ENCODE measurements at regions not wholly inside any gene's neighbourhood (a gene's known extent, or its start where the extent isn't known, plus 50 kb on each side); places are given as distances from the start of the nearest gene placed in this dataset.

DNA sequence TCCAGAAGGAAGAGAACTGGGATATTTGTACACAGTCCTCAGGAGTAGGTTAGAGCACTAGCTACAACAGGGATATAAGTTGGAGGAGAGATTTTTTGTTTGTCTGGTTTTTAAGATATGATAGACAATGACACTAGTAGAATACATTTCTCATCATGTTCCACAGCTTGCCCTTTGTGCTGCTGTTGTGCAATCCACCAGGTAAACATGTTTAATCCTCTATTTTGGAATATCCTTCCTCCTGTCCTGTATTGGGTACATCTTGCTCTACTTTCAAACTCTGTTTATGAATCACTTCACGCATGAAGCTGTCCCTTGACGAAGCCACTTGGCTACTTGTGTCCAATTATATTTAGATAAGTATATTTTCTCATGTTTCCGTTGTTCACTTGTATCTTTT is 153.6 kb upstream of the TENT5A start:
- H3K4me3 ChIP-seq (ENCODE audit: low read depth in 1 of 2, low read length in 2 of 2) = no peak overlapping the region
- DNase-seq = no peak
- no peak overlapping the region for H3K9ac ChIP-seq (ENCODE audit: low read depth, low read length)
- no peak overlapping the region for H3K4me2 ChIP-seq (ENCODE audit: insufficient read depth, low read length)
- TF ChIP-seq, protein P1, sequence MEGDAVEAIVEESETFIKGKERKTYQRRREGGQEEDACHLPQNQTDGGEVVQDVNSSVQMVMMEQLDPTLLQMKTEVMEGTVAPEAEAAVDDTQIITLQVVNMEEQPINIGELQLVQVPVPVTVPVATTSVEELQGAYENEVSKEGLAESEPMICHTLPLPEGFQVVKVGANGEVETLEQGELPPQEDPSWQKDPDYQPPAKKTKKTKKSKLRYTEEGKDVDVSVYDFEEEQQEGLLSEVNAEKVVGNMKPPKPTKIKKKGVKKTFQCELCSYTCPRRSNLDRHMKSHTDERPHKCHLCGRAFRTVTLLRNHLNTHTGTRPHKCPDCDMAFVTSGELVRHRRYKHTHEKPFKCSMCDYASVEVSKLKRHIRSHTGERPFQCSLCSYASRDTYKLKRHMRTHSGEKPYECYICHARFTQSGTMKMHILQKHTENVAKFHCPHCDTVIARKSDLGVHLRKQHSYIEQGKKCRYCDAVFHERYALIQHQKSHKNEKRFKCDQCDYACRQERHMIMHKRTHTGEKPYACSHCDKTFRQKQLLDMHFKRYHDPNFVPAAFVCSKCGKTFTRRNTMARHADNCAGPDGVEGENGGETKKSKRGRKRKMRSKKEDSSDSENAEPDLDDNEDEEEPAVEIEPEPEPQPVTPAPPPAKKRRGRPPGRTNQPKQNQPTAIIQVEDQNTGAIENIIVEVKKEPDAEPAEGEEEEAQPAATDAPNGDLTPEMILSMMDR (IDR thresholded peaks at IDR 0.05; ENCODE audit: borderline replicate concordance, extremely low read depth, low read length, poor library complexity, severe bottlenecking) = no peak
- no peak for TF ChIP-seq EZH2 (IDR thresholded peaks at IDR 0.05; ENCODE audit: borderline replicate concordance, low read depth, low read length, severe bottlenecking)
- no peaks in the 10 kb centered on the region for H3K36me3 ChIP-seq (ENCODE audit: insufficient read depth, low read length)
- no peaks in the 10 kb centered on the region for H3K27me3 ChIP-seq (ENCODE audit: insufficient read depth, low read length, poor library complexity)
- ATAC-seq (ENCODE audit: insufficient read depth, low read depth) = no peak
- no peaks in the 10 kb centered on the region for H3K9me3 ChIP-seq (ENCODE audit: insufficient read depth, low read length, severe bottlenecking)
- no peaks in the 10 kb centered on the region for H4K20me1 ChIP-seq (ENCODE audit: insufficient read depth, low read length)
- H3K79me2 ChIP-seq (ENCODE audit: insufficient read depth, low read length) = no peaks in the 10 kb centered on the region
- no peaks in the 10 kb centered on the region for H3K4me1 ChIP-seq (ENCODE audit: insufficient read depth, low read length)
- no peak overlapping the region for H2AFZ ChIP-seq (ENCODE audit: low read depth, low read length)
- no peak overlapping the region for H3K27ac ChIP-seq (ENCODE audit: low read length)

DNA sequence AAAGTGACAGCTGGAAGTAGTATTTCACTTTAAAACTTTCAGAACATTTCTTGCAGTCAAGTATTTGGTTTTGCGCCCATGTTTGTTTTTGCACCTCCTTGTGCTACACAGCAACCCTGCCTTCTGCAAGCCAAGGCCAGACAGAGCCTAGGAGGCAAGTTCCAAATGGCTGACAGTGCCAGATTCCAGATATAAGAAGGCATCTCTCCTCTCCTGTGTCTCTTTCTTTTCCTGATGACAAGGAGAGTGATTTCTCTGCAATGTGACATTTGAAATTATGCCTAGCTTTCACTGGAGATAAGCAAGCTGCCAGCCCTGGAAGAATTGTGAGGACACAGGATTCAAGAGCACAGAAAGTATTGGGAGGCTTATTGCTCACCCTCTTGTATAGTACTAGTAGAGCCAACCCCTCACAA is 149.1 kb upstream of the TENT5A start:
- Histone ChIP-seq H3K9me3 (ENCODE audit: insufficient read depth, low read length, severe bottlenecking) (no peaks in the 10 kb centered on the region), H4K20me1 (ENCODE audit: insufficient read depth, low read length) (no peaks in the 10 kb centered on the region), H3K36me3 (ENCODE audit: insufficient read depth, low read length) (no peaks in the 10 kb centered on the region), H2AFZ (ENCODE audit: low read depth, low read length) (no peak overlapping the region), H3K79me2 (ENCODE audit: insufficient read depth, low read length) (no peaks in the 10 kb centered on the region), H3K27ac (ENCODE audit: low read length) (no peak overlapping the region), H3K4me1 (ENCODE audit: insufficient read depth, low read length) (no peaks in the 10 kb centered on the region), H3K4me3 (ENCODE audit: low read depth in 1 of 2, low read length in 2 of 2) (no peak overlapping the region), H3K9ac (ENCODE audit: low read depth, low read length) (no peak overlapping the region), H3K27me3 (ENCODE audit: insufficient read depth, low read length, poor library complexity) (no peaks in the 10 kb centered on the region), H3K4me2 (ENCODE audit: insufficient read depth, low read length) (no peak overlapping the region)
- no peak for TF ChIP-seq EZH2 (IDR thresholded peaks at IDR 0.05; ENCODE audit: borderline replicate concordance, low read depth, low read length, severe bottlenecking)
- TF ChIP-seq, protein P1 (IDR thresholded peaks at IDR 0.05; ENCODE audit: borderline replicate concordance, extremely low read depth, low read length, poor library complexity, severe bottlenecking) = no peak
- DNase-seq (no peak), ATAC-seq (ENCODE audit: insufficient read depth, low read depth) (no peak)

DNA sequence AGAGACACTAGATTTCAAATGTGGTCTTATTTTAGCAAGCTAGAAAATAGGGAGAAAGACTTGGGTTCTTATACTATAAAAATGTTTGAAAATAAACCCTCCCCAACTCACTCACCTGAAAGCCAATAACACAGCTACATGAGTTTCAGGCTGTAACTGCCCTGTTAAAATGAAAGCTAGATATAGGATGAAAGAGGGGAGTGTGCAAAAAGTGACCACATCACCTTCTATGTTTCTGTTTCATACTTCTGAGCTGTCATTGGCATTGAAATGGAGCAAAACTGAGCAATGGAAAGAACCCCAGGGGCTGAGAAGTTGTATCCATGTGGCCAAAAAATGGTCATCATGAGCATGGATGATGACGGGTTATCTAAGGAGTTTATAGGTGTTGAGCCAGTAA is 148.1 kb upstream of the TENT5A start:
- Histone ChIP-seq H3K4me3 (ENCODE audit: low read depth in 1 of 2, low read length in 2 of 2) (no peak overlapping the region), H3K4me2 (ENCODE audit: insufficient read depth, low read length) (no peak overlapping the region), H3K79me2 (ENCODE audit: insufficient read depth, low read length) (no peaks in the 10 kb centered on the region), H3K9ac (ENCODE audit: low read depth, low read length) (no peak overlapping the region), H2AFZ (ENCODE audit: low read depth, low read length) (no peak overlapping the region), H3K36me3 (ENCODE audit: insufficient read depth, low read length) (no peaks in the 10 kb centered on the region), H3K27me3 (ENCODE audit: insufficient read depth, low read length, poor library complexity) (no peaks in the 10 kb centered on the region), H3K9me3 (ENCODE audit: insufficient read depth, low read length, severe bottlenecking) (no peaks in the 10 kb centered on the region), H3K4me1 (ENCODE audit: insufficient read depth, low read length) (no peaks in the 10 kb centered on the region), H4K20me1 (ENCODE audit: insufficient read depth, low read length) (no peaks in the 10 kb centered on the region), H3K27ac (ENCODE audit: low read length) (no peak overlapping the region)
- TF ChIP-seq, protein P1 (IDR thresholded peaks at IDR 0.05; ENCODE audit: borderline replicate concordance, extremely low read depth, low read length, poor library complexity, severe bottlenecking) = no peak
- TF ChIP-seq EZH2 (IDR thresholded peaks at IDR 0.05; ENCODE audit: borderline replicate concordance, low read depth, low read length, severe bottlenecking) = no peak
- ATAC-seq (ENCODE audit: insufficient read depth, low read depth) (no peak), DNase-seq (no peak)

DNA sequence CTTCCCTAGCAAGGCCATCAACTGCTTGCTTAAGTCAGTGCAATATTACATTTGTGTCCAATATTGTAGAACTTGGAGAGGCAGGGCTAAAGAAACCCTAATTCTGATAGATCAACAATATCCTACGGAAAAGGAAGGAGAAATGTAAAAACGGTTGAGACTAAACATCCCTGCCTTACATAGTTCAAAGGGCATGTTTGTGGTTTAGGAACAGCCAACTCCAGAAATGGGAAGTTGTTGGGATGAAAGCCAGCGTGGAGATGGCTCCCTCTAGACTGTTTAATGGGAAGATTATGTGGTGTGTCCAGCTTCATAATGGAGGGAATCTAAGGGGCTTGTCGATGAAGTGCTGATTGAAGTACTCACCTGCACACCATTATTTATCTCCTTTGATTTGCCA is 145.3 kb upstream of the TENT5A start:
- no peak for ATAC-seq (ENCODE audit: insufficient read depth, low read depth)
- no peak for TF ChIP-seq EZH2 (IDR thresholded peaks at IDR 0.05; ENCODE audit: borderline replicate concordance, low read depth, low read length, severe bottlenecking)
- TF ChIP-seq, protein P1 (IDR thresholded peaks at IDR 0.05; ENCODE audit: borderline replicate concordance, extremely low read depth, low read length, poor library complexity, severe bottlenecking) = no peak

More for the DNA sequence above, 145.3 kb upstream of the TENT5A start:
- H3K27ac ChIP-seq (ENCODE audit: low read length) = no peak overlapping the region
- H4K20me1 ChIP-seq (ENCODE audit: insufficient read depth, low read length) = no peaks in the 10 kb centered on the region
- no peak overlapping the region for H3K4me3 ChIP-seq (ENCODE audit: low read depth in 1 of 2, low read length in 2 of 2)
- H3K36me3 ChIP-seq (ENCODE audit: insufficient read depth, low read length) = no peaks in the 10 kb centered on the region
- no peak overlapping the region for H2AFZ ChIP-seq (ENCODE audit: low read depth, low read length)
- DNase-seq = no peak
- no peaks in the 10 kb centered on the region for H3K27me3 ChIP-seq (ENCODE audit: insufficient read depth, low read length, poor library complexity)
- no peak overlapping the region for H3K4me2 ChIP-seq (ENCODE audit: insufficient read depth, low read length)
- H3K79me2 ChIP-seq (ENCODE audit: insufficient read depth, low read length) = no peaks in the 10 kb centered on the region
- H3K9me3 ChIP-seq (ENCODE audit: insufficient read depth, low read length, severe bottlenecking) = no peaks in the 10 kb centered on the region
- no peak overlapping the region for H3K9ac ChIP-seq (ENCODE audit: low read depth, low read length)
- H3K4me1 ChIP-seq (ENCODE audit: insufficient read depth, low read length) = no peaks in the 10 kb centered on the region

Measured in DND-41 (cell line).